NB4 (cell line): ENCODE measurements at regions not wholly inside any gene's neighbourhood (a gene's known extent, or its start where the extent isn't known, plus 50 kb on each side); places are given as distances from the start of the nearest gene placed in this dataset.

Experiments used
- CTCF ChIP-seq: IDR thresholded peaks from one replicate; pipeline ENCODE4 v1.5.1; 2012; ENCODE audit warnings: low read depth, low read length
- MYC ChIP-seq: IDR thresholded peaks from 2 replicates; pipeline ENCODE4 v1.6.1; 2011; ENCODE audit warnings: low read depth, low read length
- POLR2A ChIP-seq: IDR thresholded peaks from 2 replicates; pipeline ENCODE4 v1.6.1; 2011; ENCODE audit warnings: mild to moderate bottlenecking; ENCODE audit not compliant: insufficient read length; ENCODE audit errors: extremely low read depth

DNA sequence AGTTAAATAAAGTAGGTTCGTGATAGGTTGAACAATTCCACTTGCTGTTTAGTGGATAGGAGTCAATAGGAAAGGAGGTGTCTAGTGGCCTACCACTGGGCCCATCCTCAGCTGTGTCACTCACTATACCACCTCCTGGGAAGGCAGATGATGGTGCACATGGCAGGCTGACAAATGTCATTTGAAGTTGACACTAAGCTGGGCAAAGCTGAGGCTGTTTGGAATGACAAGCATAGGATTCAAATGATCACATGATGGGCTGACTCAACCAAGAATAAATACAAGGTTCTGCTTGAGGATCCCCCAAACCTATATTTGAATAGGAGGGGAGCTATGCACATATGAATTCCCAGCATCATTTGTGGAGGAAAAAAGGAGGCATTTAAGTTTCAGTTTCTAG, 489.8 kb downstream of the RPS24 start:
- no peak for TF ChIP-seq CTCF
- no peak for TF ChIP-seq MYC
- no peak for TF ChIP-seq POLR2A
